PFSK-1 (cell line): ENCODE measurements at regions not wholly inside any gene's neighbourhood (a gene's known extent, or its start where the extent isn't known, plus 50 kb on each side); places are given as distances from the start of the nearest gene placed in this dataset.

Experiments used
- FOXP2 ChIP-seq: optimal IDR thresholded peaks from 2 replicates; pipeline ENCODE3; 2011; ENCODE audit warnings: borderline replicate concordance, control low read depth, inconsistent platforms; ENCODE audit not compliant: insufficient read depth; ENCODE audit errors: extremely low read length, extremely low read depth
- POLR2AphosphoS5 ChIP-seq: IDR thresholded peaks from 2 replicates; pipeline ENCODE4 v1.6.1; 2012; ENCODE audit warnings: low read depth, mild to moderate bottlenecking, control low read depth, low read length, moderate library complexity
- SIN3A ChIP-seq: IDR thresholded peaks from 2 replicates; pipeline ENCODE4 v1.6.1; 2012; ENCODE audit warnings: mild to moderate bottlenecking, low read length, moderate library complexity, borderline replicate concordance; ENCODE audit not compliant: insufficient read depth
- TAF1 ChIP-seq: IDR thresholded peaks from 2 replicates; pipeline ENCODE4 v1.6.1; 2012; ENCODE audit warnings: low read length, control low read depth, borderline replicate concordance; ENCODE audit not compliant: insufficient read depth
- TF ChIP-seq, protein P1 (sequence below), 2 experiments: IDR thresholded peaks; 2 replicates each; pipeline versions ENCODE4 v1.6.1 to v1.8.0; 2011 to 2012; ENCODE audit warnings: low read depth in 2 of 2, low read length in 2 of 2, control low read depth in 1 of 2, inconsistent platforms in 1 of 2, mild to moderate bottlenecking in 1 of 2, moderate library complexity in 1 of 2; ENCODE audit not compliant: insufficient read depth in 1 of 2

DNA sequence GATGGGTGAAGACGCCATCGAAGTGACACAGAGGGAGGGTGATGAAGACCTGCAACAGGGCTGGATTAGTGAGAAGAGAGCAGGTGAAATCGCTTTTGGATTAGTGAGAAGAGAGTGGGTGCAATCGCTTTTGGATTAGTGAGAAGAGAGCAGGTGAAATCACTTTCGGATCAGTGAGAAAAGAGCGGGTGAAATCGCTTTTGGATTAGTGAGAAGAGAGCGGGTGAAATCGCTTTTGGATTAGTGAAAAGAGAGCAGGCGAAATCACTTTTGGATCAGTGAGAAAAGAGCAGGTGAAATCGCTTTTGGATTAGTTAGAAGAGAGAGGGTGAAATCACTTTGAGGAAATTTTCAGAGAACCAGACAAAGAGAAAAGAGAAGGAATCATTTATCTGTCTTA is 67.2 kb upstream of the TRIO start:
- TF ChIP-seq TAF1 (no peak), POLR2AphosphoS5 (no peak), SIN3A (no peak), FOXP2 (no peak)
- TF ChIP-seq, protein P1, sequence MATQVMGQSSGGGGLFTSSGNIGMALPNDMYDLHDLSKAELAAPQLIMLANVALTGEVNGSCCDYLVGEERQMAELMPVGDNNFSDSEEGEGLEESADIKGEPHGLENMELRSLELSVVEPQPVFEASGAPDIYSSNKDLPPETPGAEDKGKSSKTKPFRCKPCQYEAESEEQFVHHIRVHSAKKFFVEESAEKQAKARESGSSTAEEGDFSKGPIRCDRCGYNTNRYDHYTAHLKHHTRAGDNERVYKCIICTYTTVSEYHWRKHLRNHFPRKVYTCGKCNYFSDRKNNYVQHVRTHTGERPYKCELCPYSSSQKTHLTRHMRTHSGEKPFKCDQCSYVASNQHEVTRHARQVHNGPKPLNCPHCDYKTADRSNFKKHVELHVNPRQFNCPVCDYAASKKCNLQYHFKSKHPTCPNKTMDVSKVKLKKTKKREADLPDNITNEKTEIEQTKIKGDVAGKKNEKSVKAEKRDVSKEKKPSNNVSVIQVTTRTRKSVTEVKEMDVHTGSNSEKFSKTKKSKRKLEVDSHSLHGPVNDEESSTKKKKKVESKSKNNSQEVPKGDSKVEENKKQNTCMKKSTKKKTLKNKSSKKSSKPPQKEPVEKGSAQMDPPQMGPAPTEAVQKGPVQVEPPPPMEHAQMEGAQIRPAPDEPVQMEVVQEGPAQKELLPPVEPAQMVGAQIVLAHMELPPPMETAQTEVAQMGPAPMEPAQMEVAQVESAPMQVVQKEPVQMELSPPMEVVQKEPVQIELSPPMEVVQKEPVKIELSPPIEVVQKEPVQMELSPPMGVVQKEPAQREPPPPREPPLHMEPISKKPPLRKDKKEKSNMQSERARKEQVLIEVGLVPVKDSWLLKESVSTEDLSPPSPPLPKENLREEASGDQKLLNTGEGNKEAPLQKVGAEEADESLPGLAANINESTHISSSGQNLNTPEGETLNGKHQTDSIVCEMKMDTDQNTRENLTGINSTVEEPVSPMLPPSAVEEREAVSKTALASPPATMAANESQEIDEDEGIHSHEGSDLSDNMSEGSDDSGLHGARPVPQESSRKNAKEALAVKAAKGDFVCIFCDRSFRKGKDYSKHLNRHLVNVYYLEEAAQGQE (IDR thresholded peaks at IDR 0.05; ENCODE audit: insufficient read depth in 1 of 2, low read depth in 2 of 2, low read length in 2 of 2) = no peak

GRCh38 chr5:14071433-14071832 is 71.7 kb upstream of the TRIO start:
- TF ChIP-seq POLR2AphosphoS5 (no peak), TAF1 (no peak), SIN3A (no peak), FOXP2 (no peak)
- TF ChIP-seq, protein P1 (IDR thresholded peaks at IDR 0.05; ENCODE audit: insufficient read depth in 1 of 2, low read depth in 2 of 2, low read length in 2 of 2) = no peak

DNA sequence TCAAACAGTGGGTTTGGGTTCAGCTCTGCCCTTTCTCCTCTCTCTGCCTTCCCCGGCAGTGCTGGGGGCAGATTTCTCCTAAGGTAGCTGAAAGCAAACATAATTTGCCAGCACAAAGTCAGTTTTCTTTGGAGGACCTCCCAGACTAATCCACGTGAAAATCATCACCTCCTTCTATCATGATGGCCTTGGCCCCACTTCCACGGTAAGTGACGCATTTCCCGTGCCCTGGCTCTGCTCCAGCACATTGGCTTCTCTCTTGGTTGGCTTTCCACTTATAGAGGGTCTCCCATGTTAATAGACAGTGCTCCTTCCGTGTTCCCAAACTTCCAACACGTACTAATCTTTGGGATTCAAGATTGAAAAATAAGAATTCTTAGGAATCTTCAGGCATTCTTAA is 74.1 kb upstream of the TRIO start:
- TF ChIP-seq SIN3A (no peak), POLR2AphosphoS5 (no peak), TAF1 (no peak), FOXP2 (no peak)
- TF ChIP-seq, protein P1 (IDR thresholded peaks at IDR 0.05; ENCODE audit: insufficient read depth in 1 of 2, low read depth in 2 of 2, low read length in 2 of 2) = no peak

DNA sequence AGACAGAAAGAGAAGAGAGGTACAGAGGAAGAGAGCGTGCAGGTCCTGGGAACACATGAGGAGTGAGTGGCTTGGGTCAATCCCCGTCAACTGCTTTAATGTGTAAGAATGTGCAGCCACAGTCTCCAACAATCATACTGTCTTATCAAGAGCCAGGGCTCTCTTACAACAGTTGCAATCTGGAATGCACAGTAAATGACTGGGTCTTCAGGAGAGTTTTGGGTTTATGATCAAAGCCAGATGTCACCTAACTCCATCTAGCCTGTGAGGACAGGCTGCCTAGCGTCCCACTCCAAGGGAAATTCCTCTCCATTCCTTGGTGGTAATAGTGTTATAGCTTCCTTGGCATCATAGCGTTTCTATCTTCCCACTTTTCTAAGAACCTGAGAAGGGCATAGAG is 75.0 kb upstream of the TRIO start:
- no peak for TF ChIP-seq SIN3A
- no peak for TF ChIP-seq FOXP2
- TF ChIP-seq, protein P1 (IDR thresholded peaks at IDR 0.05; ENCODE audit: insufficient read depth in 1 of 2, low read depth in 2 of 2, low read length in 2 of 2) = no peak
- no peak for TF ChIP-seq TAF1
- TF ChIP-seq POLR2AphosphoS5 = no peak

DNA sequence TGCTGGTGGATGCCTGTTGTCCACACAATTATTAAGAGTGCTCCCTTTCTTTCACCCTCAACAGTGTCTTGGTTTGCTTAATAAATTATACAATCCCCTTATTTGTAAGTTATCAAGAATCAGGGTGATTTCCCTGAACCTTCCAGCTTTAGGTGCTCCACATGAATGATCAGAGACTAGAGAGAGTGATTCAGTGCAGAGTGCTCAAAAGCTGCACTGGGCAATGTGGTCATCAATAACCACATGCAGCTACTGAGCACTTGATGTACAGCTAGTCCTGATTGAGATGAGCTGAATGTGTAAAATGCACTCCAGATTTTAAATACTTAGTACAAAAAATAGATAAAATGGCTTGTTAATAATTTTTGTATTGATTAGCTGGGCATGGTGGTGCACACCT is 76.8 kb upstream of the TRIO start:
- TF ChIP-seq POLR2AphosphoS5 (no peak), TAF1 (no peak)
